ENCODE measurements at regions not wholly inside any gene's neighbourhood (a gene's known extent, or its start where the extent isn't known, plus 50 kb on each side); places are given as distances from the start of the nearest gene placed in this dataset.

DNA sequence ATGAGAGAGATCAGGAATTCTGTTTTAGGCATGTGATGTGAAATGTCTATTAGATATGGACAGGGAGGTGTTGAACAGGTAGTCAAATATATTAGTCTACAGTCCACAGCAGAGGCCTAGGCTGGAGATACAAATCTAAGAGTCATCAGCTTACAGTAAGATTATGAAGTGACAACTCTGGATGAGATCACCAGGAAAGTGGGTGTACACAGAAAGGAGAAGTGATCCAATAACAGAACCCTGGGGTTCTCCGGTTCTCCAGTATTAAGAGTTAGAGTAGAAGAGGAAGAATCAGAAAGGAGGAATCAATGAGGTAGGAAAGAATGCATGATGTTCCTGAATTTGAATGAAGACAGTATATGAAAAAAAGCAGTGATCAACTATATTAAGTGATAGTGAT lies 362.3 kb downstream of the FIGN start:
- TF ChIP-seq, protein P1, sequence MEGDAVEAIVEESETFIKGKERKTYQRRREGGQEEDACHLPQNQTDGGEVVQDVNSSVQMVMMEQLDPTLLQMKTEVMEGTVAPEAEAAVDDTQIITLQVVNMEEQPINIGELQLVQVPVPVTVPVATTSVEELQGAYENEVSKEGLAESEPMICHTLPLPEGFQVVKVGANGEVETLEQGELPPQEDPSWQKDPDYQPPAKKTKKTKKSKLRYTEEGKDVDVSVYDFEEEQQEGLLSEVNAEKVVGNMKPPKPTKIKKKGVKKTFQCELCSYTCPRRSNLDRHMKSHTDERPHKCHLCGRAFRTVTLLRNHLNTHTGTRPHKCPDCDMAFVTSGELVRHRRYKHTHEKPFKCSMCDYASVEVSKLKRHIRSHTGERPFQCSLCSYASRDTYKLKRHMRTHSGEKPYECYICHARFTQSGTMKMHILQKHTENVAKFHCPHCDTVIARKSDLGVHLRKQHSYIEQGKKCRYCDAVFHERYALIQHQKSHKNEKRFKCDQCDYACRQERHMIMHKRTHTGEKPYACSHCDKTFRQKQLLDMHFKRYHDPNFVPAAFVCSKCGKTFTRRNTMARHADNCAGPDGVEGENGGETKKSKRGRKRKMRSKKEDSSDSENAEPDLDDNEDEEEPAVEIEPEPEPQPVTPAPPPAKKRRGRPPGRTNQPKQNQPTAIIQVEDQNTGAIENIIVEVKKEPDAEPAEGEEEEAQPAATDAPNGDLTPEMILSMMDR (IDR thresholded peaks at IDR 0.05; ENCODE audit: low read depth, low read length), result no peak
- no peak for TF ChIP-seq EZH2phosphoT487 (IDR thresholded peaks at IDR 0.05; ENCODE audit: low read depth)

Measured in OCI-LY3 (cell line).